Transverse colon (tissue), 4 donors: ENCODE measurements at regions not wholly inside any gene's neighbourhood (a gene's known extent, or its start where the extent isn't known, plus 50 kb on each side); places are given as distances from the start of the nearest gene placed in this dataset.

Source experiments
- DNase-seq: peaks from one replicate; pipeline ENCODE4 v3.0.0-alpha.2; 2019
- H3K27ac ChIP-seq, 4 donors: fragments of 200-600 bp; sonication (generic); 2 replicates each; pipeline ENCODE4 v1.5.1; 2016 to 2018; ENCODE audit warnings: inconsistent platforms in 4 of 4
- H3K27me3 ChIP-seq: fragments of 200-600 bp; sonication (generic); 2 replicates; pipeline ENCODE4 v1.5.1; 2017; ENCODE audit warnings: inconsistent platforms
- H3K36me3 ChIP-seq, 4 donors: fragments of 200-600 bp; sonication (generic); 2 replicates each; pipeline ENCODE4 v1.5.1; 2017 to 2019; ENCODE audit warnings: inconsistent platforms in 4 of 4
- H3K4me1 ChIP-seq, 4 donors: fragments of 200-600 bp; sonication (generic); 2 replicates each; pipeline ENCODE4 v1.5.1; 2017 to 2020; ENCODE audit warnings: inconsistent platforms in 4 of 4
- H3K4me3 ChIP-seq, 4 donors: fragments of 200-600 bp; sonication (generic); 1 replicate in 1 of 4; 2 replicates in 3 of 4; pipeline versions ENCODE4 v1.5.1 to v1.6.1; 2017 to 2019; ENCODE audit warnings: inconsistent platforms in 4 of 4
- H3K9me3 ChIP-seq, 2 donors: fragments of 200-600 bp; sonication (generic); 2 replicates each; pipeline ENCODE4 v1.5.1; 2017 to 2019; ENCODE audit warnings: inconsistent platforms in 2 of 2
- EP300 ChIP-seq: sonication (generic); formaldehyde crosslinking; IDR thresholded peaks from one replicate; pipeline ENCODE4 v1.6.1; 2017; ENCODE audit warnings: antibody characterized with exemption, low read depth
- POLR2A ChIP-seq: fragments of 450-650 bp; IDR thresholded peaks from one replicate; pipeline ENCODE4 v1.6.1; 2016; ENCODE audit warnings: antibody characterized with exemption, mild to moderate bottlenecking, moderate library complexity
- POLR2AphosphoS5 ChIP-seq, 3 donors: sonication (generic); formaldehyde crosslinking; IDR thresholded peaks; one replicate each; pipeline ENCODE4 v1.6.1; 2016; ENCODE audit warnings: antibody characterized with exemption in 3 of 3
- WGBS, 2 donors: methylation state at CpG; one replicate each; pipeline ENCODE4 v1.1.5; 2018; ENCODE audit warnings: low coverage in 1 of 2; 5-methylcytosine and 5-hydroxymethylcytosine counted together
- in situ Hi-C, 4 donors: fragments of 200-750 bp; cut with MboI; loops; one replicate each; pipeline versions ENCODE4 v1.15.0 to v1.15.1; 2017; ENCODE audit warnings: low sequenced_read_pairs in 3 of 4, low pct_ligation_motif_present in 1 of 4, low pct_unique_long_range_greater_than_20kb in 1 of 4
- intact Hi-C: fragments of 100-400 bp; cut with DNase I; formaldehyde crosslinking; loops from one replicate; pipeline ENCODE4 v1.15.1; 2023; ENCODE audit warnings: low total_unique reads
- TF ChIP-seq, protein P1 (sequence below), 5 experiments: fragments of 200-600 bp in 3 of 5; fragments of 450-650 bp in 2 of 5; sonication (generic) in 3 of 5; IDR thresholded peaks; 1 replicate in 2 of 5; 2 replicates in 3 of 5; pipeline ENCODE4 v1.5.1; 2016 to 2017; ENCODE audit warnings: antibody characterized with exemption in 5 of 5, inconsistent platforms in 3 of 5, mild to moderate bottlenecking in 2 of 5, moderate library complexity in 1 of 5

DNA sequence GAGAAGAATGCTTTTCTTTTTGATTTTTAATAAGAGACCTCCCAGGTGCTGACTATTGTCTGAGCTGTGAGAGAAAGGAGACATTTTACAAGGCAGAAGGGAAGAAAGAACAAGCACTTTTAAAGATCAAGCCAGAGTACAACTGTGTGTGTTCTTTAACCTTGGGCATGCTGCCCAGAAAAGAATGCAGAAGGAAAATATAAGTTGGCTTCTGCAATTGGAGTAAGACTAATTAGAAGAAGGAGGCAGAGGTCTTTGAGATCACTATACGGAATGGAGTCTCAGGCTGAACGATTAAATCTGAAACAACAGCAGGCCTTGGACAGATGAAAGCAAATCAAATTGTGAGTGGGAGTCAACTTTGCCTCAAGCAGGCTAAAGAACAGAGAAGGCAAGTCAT is 230.5 kb downstream of the ATP23 start:
- Histone ChIP-seq H3K4me1 (peaks cover 0 to 27% (median 11%) of the 10 kb centered on the region in 4 donors), H3K36me3 (no peaks in the 10 kb centered on the region), H3K4me3 (no peak overlapping the region), H3K9me3 (no peaks in the 10 kb centered on the region), H3K27ac (peak overlapping the region in 2 of 4 donors; percentile 10 to 19), H3K27me3 (no peaks in the 10 kb centered on the region)
- in situ Hi-C loops = no loop called here
- peak; percentile 18 for DNase-seq
- intact Hi-C loops = no loop called here
- WGBS, 2 donors = 23 to 39% methylated on average over 2 of the region's 2 CpGs
- no peak for TF ChIP-seq POLR2A

DNA sequence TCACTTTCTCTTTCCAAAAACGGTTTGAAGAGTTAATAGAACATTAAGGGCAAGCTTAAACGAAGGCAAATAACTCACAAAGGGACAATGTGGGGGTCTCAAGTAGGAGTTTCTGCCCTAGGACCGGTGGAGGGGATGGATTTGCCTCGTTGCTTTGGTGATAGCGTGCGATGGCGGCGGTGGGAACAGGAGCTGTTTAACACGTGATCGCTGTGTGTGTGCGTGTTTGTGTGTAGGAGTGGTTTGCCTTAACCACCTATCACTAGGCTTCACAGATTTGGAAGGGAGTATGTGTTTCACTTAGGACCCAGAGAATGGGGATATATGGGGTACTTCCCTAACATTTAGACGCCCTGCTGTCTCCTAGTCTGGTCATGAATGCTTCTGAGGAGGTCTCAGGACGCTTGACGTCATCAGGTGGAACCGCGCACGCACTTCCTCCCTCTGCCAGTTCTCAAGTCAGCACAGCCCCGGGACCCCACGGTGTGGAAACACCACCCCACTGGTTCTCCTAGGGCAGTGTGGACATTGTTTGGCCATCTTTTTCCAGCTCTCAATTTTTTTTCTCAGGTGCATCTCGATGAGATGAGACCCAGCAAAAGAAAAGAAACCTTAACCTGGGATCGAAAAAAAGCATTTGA is 231.2 kb downstream of the ATP23 start:
- Histone ChIP-seq H3K4me1 (peaks cover 0 to 27% (median 11%) of the 10 kb centered on the region in 4 donors), H3K9me3 (no peaks in the 10 kb centered on the region), H3K27ac (peak overlapping the region in 1 of 4 donors; percentile 10), H3K36me3 (no peaks in the 10 kb centered on the region), H3K27me3 (no peaks in the 10 kb centered on the region), H3K4me3 (no peak overlapping the region)
- in situ Hi-C loops (no loop called here), intact Hi-C loops (no loop called here)
- WGBS, 2 donors = 87 to 92% methylated on average over 15 to 21 of the region's 21 CpGs
- DNase-seq = no peak
- no peak for TF ChIP-seq POLR2A
- TF ChIP-seq POLR2AphosphoS5 (IDR thresholded peaks at IDR 0.05) = no peak
- TF ChIP-seq, protein P1, sequence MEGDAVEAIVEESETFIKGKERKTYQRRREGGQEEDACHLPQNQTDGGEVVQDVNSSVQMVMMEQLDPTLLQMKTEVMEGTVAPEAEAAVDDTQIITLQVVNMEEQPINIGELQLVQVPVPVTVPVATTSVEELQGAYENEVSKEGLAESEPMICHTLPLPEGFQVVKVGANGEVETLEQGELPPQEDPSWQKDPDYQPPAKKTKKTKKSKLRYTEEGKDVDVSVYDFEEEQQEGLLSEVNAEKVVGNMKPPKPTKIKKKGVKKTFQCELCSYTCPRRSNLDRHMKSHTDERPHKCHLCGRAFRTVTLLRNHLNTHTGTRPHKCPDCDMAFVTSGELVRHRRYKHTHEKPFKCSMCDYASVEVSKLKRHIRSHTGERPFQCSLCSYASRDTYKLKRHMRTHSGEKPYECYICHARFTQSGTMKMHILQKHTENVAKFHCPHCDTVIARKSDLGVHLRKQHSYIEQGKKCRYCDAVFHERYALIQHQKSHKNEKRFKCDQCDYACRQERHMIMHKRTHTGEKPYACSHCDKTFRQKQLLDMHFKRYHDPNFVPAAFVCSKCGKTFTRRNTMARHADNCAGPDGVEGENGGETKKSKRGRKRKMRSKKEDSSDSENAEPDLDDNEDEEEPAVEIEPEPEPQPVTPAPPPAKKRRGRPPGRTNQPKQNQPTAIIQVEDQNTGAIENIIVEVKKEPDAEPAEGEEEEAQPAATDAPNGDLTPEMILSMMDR (IDR thresholded peaks at IDR 0.05) = no peak
- no peak for TF ChIP-seq EP300

DNA sequence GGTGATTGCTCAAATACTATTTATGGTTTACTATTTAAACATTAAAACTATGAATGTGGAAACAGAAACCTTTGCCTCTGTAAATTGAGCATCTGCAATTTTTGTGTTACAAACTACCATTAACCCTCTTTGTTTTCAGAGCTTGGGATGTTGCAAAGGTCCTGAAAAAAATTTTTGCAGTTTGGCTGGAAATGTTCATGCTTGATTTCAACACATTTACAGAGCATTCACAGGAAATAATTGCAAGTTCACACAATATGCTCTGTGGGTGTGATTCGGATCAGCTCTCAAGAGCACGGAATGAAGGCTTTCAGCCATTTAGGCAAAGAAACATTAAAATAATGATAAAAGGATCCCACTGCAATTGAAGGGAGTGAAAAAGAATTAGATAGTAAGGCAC is 232.9 kb downstream of the ATP23 start:
- Histone ChIP-seq H3K36me3 (no peaks in the 10 kb centered on the region), H3K9me3 (no peaks in the 10 kb centered on the region), H3K27me3 (no peaks in the 10 kb centered on the region), H3K4me3 (no peak overlapping the region), H3K27ac (no peak overlapping the region), H3K4me1 (peaks cover 0 to 23% (median 11%) of the 10 kb centered on the region in 4 donors)
- in situ Hi-C loops (no loop called here), intact Hi-C loops (no loop called here)
- TF ChIP-seq, protein P1 (IDR thresholded peaks at IDR 0.05) = no peak
- no peak for TF ChIP-seq POLR2A
- TF ChIP-seq EP300 = no peak
- no peak for TF ChIP-seq POLR2AphosphoS5 (IDR thresholded peaks at IDR 0.05)
- WGBS, 2 donors = 83 to 84% methylated on average over 2 of the region's 2 CpGs
- DNase-seq = no peak

DNA sequence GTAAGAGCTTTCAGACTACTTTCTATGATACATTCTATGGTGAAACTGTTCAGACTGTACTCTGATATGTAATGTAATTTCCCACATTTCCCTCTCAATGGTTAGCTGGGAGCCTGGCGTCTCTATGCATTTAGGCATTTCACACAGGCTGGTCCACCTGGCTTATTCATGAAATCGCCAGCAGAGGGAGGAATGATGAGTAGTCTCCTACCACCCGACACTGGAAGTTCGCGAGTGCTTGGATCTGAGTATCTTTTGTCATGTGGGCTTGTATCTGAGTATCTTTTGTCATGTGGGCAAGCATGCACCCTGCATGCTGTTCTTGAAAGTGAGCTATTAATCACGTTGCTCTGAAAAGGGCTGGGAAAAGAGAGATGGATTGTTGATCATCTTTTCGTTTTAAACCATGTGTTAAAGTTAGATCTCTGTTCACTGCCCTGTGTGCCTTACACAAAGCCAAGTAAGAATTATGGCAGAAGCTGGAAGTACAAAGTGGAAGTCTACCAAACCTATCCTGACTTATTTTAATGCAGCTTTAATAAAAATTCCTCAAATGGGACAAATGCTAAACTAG is 235.0 kb downstream of the ATP23 start:
- TF ChIP-seq POLR2AphosphoS5 (IDR thresholded peaks at IDR 0.05) (no peak), EP300 (no peak), POLR2A (no peak)
- TF ChIP-seq, protein P1 (IDR thresholded peaks at IDR 0.05) = peak in 3 of 5 experiments; percentile 25 to 60 (median 59)
- 48 to 49% methylated on average over 6 to 7 of the region's 7 CpGs for WGBS, 2 donors
- no peak overlapping the region for H3K27ac ChIP-seq
- H3K4me3 ChIP-seq = no peak overlapping the region
- no peaks in the 10 kb centered on the region for H3K9me3 ChIP-seq
- no peaks in the 10 kb centered on the region for H3K27me3 ChIP-seq
- intact Hi-C loops (no loop called here), in situ Hi-C loops (no loop called here)
- no peaks in the 10 kb centered on the region for H3K36me3 ChIP-seq
- H3K4me1 ChIP-seq = peaks cover 0 to 9% (median 5%) of the 10 kb centered on the region in 4 donors
- peak; percentile 43 for DNase-seq
